ENCODE measurements at regions not wholly inside any gene's neighbourhood (a gene's known extent, or its start where the extent isn't known, plus 50 kb on each side); places are given as distances from the start of the nearest gene placed in this dataset.
"Not testable (repeated sequence)": the region's sequence is repeated elsewhere in the genome, so short reads cannot be mapped to it uniquely, and the experiment has no call there.

DNA sequence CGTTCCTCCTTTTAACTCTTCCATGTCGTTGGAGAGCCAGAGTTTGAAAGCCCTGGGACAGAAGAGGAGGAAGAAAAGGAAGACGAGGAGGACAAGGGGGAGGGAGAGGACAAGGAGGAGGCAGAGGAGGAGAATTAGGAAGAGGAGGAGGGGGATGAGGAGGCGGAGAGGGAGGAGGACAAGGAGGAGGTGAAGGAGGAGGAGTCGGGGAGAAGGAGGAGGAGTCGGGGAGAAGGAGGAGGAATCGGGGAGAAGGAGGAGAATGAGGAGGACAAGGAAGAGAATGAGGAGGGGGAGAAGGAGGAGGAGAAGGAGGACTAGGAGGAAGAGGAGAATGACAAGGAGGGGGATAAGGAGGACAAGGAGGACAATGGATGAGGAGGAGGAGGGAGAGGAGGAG, 325.7 kb downstream of the CACNA1B start:
- not testable (repeated sequence) for H3K4ac ChIP-seq (ENCODE audit: low read depth, low read length); H3K27me3 ChIP-seq (ENCODE audit: insufficient read depth, low read length); H3K36me3 ChIP-seq (ENCODE audit: control insufficient read depth in 1 of 2, insufficient read depth in 2 of 2, low read length in 2 of 2)

DNA sequence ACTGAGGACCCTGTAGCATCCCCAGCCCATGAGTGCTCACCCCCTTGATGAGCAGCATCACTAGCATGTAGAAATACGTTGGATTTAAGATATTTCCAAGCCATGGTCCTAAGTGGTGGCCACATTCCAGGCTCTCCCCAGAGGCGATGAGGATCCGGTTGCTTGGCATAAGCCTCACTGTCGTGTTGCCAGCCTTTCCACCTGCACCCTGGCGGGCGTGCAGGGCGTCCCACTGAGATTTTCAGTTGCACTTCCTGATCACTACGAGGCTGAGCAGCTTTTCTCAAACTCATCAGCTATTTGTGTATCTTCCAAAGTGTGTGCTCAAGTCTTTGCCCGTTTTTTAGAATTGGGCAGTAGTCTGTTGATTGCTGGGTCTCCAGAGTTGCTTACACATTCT, 326.3 kb downstream of the CACNA1B start:
- not testable (repeated sequence) for H3K4me1 ChIP-seq (ENCODE audit: control insufficient read depth in 1 of 2, insufficient read depth in 2 of 2, low read length in 2 of 2); H3K14ac ChIP-seq (ENCODE audit: low read length); H2AK5ac ChIP-seq (ENCODE audit: low read length); H3K18ac ChIP-seq (ENCODE audit: low read length); H4K91ac ChIP-seq (ENCODE audit: low read depth, low read length); H3K27ac ChIP-seq (ENCODE audit: low read depth, low read length); H3K9ac ChIP-seq (ENCODE audit: low read length); H2BK120ac ChIP-seq (ENCODE audit: insufficient read depth, low read length, poor library complexity); H2BK12ac ChIP-seq (ENCODE audit: low read length); DNase-seq; H4K8ac ChIP-seq (ENCODE audit: low read depth, low read length); H2BK5ac ChIP-seq (ENCODE audit: low read depth, low read length, poor library complexity); H3K79me2 ChIP-seq (ENCODE audit: control insufficient read depth, insufficient read depth, low read length, poor library complexity); H4K12ac ChIP-seq (ENCODE audit: low read depth, low read length); H3K4me3 ChIP-seq (ENCODE audit: low read depth, low read length); H3K23ac ChIP-seq (ENCODE audit: low read length); H3K36me3 ChIP-seq (ENCODE audit: control insufficient read depth in 1 of 2, insufficient read depth in 2 of 2, low read length in 2 of 2); H3K4me2 ChIP-seq (ENCODE audit: low read length); H3K79me1 ChIP-seq (ENCODE audit: low read length); H3K27me3 ChIP-seq (ENCODE audit: insufficient read depth, low read length); H2AFZ ChIP-seq (ENCODE audit: insufficient read depth, low read length, poor library complexity); H3K4ac ChIP-seq (ENCODE audit: low read depth, low read length)
- peaks cover 11% of the 10 kb centered on the region for H3K9me3 ChIP-seq (ENCODE audit: insufficient read depth, low read depth, low read length)
- no CpG with 5 or more reads among the region's 9 CpGs for WGBS (ENCODE audit: extremely low coverage, insufficient coverage, insufficient read length)

More for the DNA sequence above, 325.7 kb downstream of the CACNA1B start:
- H3K79me2 ChIP-seq (ENCODE audit: control insufficient read depth, insufficient read depth, low read length, poor library complexity); H3K79me1 ChIP-seq (ENCODE audit: low read length); H2BK120ac ChIP-seq (ENCODE audit: insufficient read depth, low read length, poor library complexity); H2AFZ ChIP-seq (ENCODE audit: insufficient read depth, low read length, poor library complexity); H3K27ac ChIP-seq (ENCODE audit: low read depth, low read length); H3K18ac ChIP-seq (ENCODE audit: low read length); H3K9ac ChIP-seq (ENCODE audit: low read length); H4K12ac ChIP-seq (ENCODE audit: low read depth, low read length); H3K14ac ChIP-seq (ENCODE audit: low read length); H3K4me3 ChIP-seq (ENCODE audit: low read depth, low read length); H4K8ac ChIP-seq (ENCODE audit: low read depth, low read length); H3K23ac ChIP-seq (ENCODE audit: low read length); H2BK12ac ChIP-seq (ENCODE audit: low read length); H3K4me2 ChIP-seq (ENCODE audit: low read length); H2AK5ac ChIP-seq (ENCODE audit: low read length); DNase-seq; H4K91ac ChIP-seq (ENCODE audit: low read depth, low read length); H3K4me1 ChIP-seq (ENCODE audit: control insufficient read depth in 1 of 2, insufficient read depth in 2 of 2, low read length in 2 of 2); H2BK5ac ChIP-seq (ENCODE audit: low read depth, low read length, poor library complexity): not testable (repeated sequence)
- WGBS (ENCODE audit: extremely low coverage, insufficient coverage, insufficient read length): 100% methylated on average over 4 of the region's 7 CpGs
- H3K9me3 ChIP-seq (ENCODE audit: insufficient read depth, low read depth, low read length): peaks cover 11% of the 10 kb centered on the region

DNA sequence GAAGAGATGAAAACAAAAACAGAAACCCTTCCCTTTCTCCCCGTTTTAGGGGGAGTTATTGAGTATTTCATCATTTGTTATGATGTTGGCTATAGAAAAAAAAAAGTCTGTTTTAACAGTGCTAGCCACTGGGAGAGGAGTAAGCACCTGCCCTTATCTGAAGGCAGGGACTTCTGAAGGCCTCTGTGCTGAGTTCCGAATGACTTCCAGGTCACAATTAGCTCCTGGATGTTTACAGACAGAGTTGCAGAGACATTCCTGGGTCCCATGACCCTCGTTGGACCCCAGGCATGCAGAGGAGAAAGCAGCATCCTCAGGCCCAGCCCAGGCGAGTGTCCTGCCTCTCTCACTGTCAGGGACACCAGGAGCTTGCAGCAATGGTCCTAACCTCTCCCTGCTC, 328.5 kb downstream of the CACNA1B start:
- not testable (repeated sequence) for H3K9me3 ChIP-seq (ENCODE audit: insufficient read depth, low read depth, low read length); H2AFZ ChIP-seq (ENCODE audit: insufficient read depth, low read length, poor library complexity); H3K18ac ChIP-seq (ENCODE audit: low read length); H3K79me2 ChIP-seq (ENCODE audit: control insufficient read depth, insufficient read depth, low read length, poor library complexity); H3K4ac ChIP-seq (ENCODE audit: low read depth, low read length); H3K79me1 ChIP-seq (ENCODE audit: low read length); H3K27me3 ChIP-seq (ENCODE audit: insufficient read depth, low read length); H3K14ac ChIP-seq (ENCODE audit: low read length); H3K23ac ChIP-seq (ENCODE audit: low read length); H2BK120ac ChIP-seq (ENCODE audit: insufficient read depth, low read length, poor library complexity); H4K12ac ChIP-seq (ENCODE audit: low read depth, low read length); H3K4me2 ChIP-seq (ENCODE audit: low read length); H3K36me3 ChIP-seq (ENCODE audit: control insufficient read depth in 1 of 2, insufficient read depth in 2 of 2, low read length in 2 of 2); H4K8ac ChIP-seq (ENCODE audit: low read depth, low read length); H3K9ac ChIP-seq (ENCODE audit: low read length); H2AK5ac ChIP-seq (ENCODE audit: low read length); H2BK5ac ChIP-seq (ENCODE audit: low read depth, low read length, poor library complexity); H3K27ac ChIP-seq (ENCODE audit: low read depth, low read length); H3K4me1 ChIP-seq (ENCODE audit: control insufficient read depth in 1 of 2, insufficient read depth in 2 of 2, low read length in 2 of 2); DNase-seq; H3K4me3 ChIP-seq (ENCODE audit: low read depth, low read length); H2BK12ac ChIP-seq (ENCODE audit: low read length); H4K91ac ChIP-seq (ENCODE audit: low read depth, low read length)
- no CpG with 5 or more reads among the region's 4 CpGs for WGBS (ENCODE audit: extremely low coverage, insufficient coverage, insufficient read length)

DNA sequence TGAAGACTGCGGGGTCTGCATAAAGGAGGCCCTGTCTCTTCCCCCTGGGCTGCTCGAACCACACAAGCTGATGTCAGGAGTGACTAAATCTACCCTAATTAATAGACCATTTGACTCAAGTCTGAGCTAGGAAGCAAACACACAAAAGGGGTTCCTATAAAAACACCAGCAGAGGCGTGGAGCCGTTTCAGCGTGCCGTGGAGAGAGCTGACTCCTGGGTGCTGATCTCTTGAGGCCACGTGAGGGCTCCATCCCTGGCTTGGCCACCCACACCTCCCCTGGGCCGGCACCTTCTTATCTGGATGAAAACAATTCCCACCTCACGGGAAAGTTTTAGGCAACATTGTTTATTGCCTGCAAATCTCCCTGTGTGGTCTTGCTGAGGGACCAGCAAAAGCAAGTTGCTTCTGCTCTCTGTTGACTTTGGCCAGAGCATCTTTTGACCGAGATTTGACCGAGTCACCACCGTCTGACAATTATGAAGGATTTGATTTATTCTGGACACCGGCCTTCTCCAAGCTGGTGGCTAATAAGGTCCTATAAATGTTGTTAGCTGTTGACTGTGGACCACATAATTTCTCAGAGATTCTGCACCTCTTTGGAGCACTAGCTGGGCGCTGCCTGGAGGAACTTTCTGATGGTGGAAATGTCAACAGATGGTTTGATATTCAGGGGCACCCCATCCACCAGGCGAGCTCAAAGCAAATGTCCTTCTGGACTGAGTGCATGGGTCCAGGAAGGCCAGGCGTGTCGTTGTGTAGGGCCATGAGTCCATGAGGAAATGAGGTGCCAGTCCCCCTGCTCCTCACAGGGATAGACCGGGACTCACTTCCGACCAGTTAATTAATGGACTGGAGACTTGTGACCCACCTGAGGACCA, 330.0 kb downstream of the CACNA1B start:
- no CpG with 5 or more reads among the region's 19 CpGs for WGBS (ENCODE audit: extremely low coverage, insufficient coverage, insufficient read length)
- H2AK5ac ChIP-seq (ENCODE audit: low read length); H2BK120ac ChIP-seq (ENCODE audit: insufficient read depth, low read length, poor library complexity); H3K9ac ChIP-seq (ENCODE audit: low read length); H2BK12ac ChIP-seq (ENCODE audit: low read length); H3K14ac ChIP-seq (ENCODE audit: low read length); H3K36me3 ChIP-seq (ENCODE audit: control insufficient read depth in 1 of 2, insufficient read depth in 2 of 2, low read length in 2 of 2); H3K79me2 ChIP-seq (ENCODE audit: control insufficient read depth, insufficient read depth, low read length, poor library complexity); H3K23ac ChIP-seq (ENCODE audit: low read length); H4K12ac ChIP-seq (ENCODE audit: low read depth, low read length); H3K4me1 ChIP-seq (ENCODE audit: control insufficient read depth in 1 of 2, insufficient read depth in 2 of 2, low read length in 2 of 2); H3K4me2 ChIP-seq (ENCODE audit: low read length); H3K79me1 ChIP-seq (ENCODE audit: low read length); H3K4ac ChIP-seq (ENCODE audit: low read depth, low read length); H3K9me3 ChIP-seq (ENCODE audit: insufficient read depth, low read depth, low read length); H3K18ac ChIP-seq (ENCODE audit: low read length); H3K27ac ChIP-seq (ENCODE audit: low read depth, low read length); H3K4me3 ChIP-seq (ENCODE audit: low read depth, low read length); DNase-seq; H3K27me3 ChIP-seq (ENCODE audit: insufficient read depth, low read length); H4K8ac ChIP-seq (ENCODE audit: low read depth, low read length); H4K91ac ChIP-seq (ENCODE audit: low read depth, low read length); H2AFZ ChIP-seq (ENCODE audit: insufficient read depth, low read length, poor library complexity); H2BK5ac ChIP-seq (ENCODE audit: low read depth, low read length, poor library complexity): not testable (repeated sequence)

Data from trophoblast cell (in vitro differentiated cells and primary cell).